Stimulated activated CD4-positive, alpha-beta T cell treated with anti-CD3 and anti-CD28 coated beads, Interleukin-2, amount 100 ng/mL, for 24 hours (primary cell): ENCODE measurements at regions not wholly inside any gene's neighbourhood (a gene's known extent, or its start where the extent isn't known, plus 50 kb on each side); places are given as distances from the start of the nearest gene placed in this dataset.

Experiments
- DNase-seq, 2 donors: peaks; one replicate each; pipeline ENCODE4 v3.0.0-alpha.2; 2020

GRCh38 chr20:60485012-60485760, 527.0 kb downstream of the CDH26 start:
- no peak for DNase-seq

GRCh38 chr20:60486315-60486714, 528.1 kb downstream of the CDH26 start:
- DNase-seq = no peak

- no peak for DNase-seq
These were observed 528.7 kb downstream of the CDH26 start for GRCh38 chr20:60486937-60487336.

- DNase-seq = no peak
These were observed 532.2 kb downstream of the CDH26 start for GRCh38 chr20:60490217-60491050.

GRCh38 chr20:60491051-60491581, 532.9 kb downstream of the CDH26 start:
- DNase-seq = no peak

- DNase-seq = no peak
These were observed 536.3 kb downstream of the CDH26 start for GRCh38 chr20:60494476-60494875.

- DNase-seq = no peak
These were observed 539.2 kb downstream of the CDH26 start for GRCh38 chr20:60497298-60498035.

- no peak for DNase-seq
These were observed 541.9 kb downstream of the CDH26 start for GRCh38 chr20:60500038-60500701.

GRCh38 chr20:60501048-60501447, 542.8 kb downstream of the CDH26 start:
- DNase-seq = no peak

GRCh38 chr20:60502881-60503280, 544.7 kb downstream of the CDH26 start:
- no peak for DNase-seq

GRCh38 chr20:60505423-60505822, 547.2 kb downstream of the CDH26 start:
- DNase-seq = no peak

GRCh38 chr20:60506061-60506460, 547.8 kb downstream of the CDH26 start:
- no peak for DNase-seq

GRCh38 chr20:60507087-60507694, 549.0 kb downstream of the CDH26 start:
- no peak for DNase-seq

- no peak for DNase-seq
These were observed 551.2 kb downstream of the CDH26 start for GRCh38 chr20:60509407-60509806.

GRCh38 chr20:60510356-60510755, 552.1 kb downstream of the CDH26 start:
- DNase-seq = no peak

- no peak for DNase-seq
These were observed 554.2 kb downstream of the CDH26 start for GRCh38 chr20:60512443-60512842.

GRCh38 chr20:60513141-60513540, 554.9 kb downstream of the CDH26 start:
- DNase-seq = no peak

- DNase-seq = no peak
These were observed 558.2 kb downstream of the CDH26 start for GRCh38 chr20:60516442-60516841.

GRCh38 chr20:60518022-60518421, 559.8 kb downstream of the CDH26 start:
- no peak for DNase-seq

GRCh38 chr20:60525397-60525796, 567.2 kb downstream of the CDH26 start:
- no peak for DNase-seq

GRCh38 chr20:60527656-60528055, 569.4 kb downstream of the CDH26 start:
- no peak for DNase-seq

GRCh38 chr20:60528141-60528540, 569.9 kb downstream of the CDH26 start:
- DNase-seq = no peak
